Epithelial cell of prostate (primary cell): ENCODE measurements at regions not wholly inside any gene's neighbourhood (a gene's known extent, or its start where the extent isn't known, plus 50 kb on each side); places are given as distances from the start of the nearest gene placed in this dataset.
A peak's percentile ranks its signal among the peaks of the same experiment; 100 is the strongest.

Experiments
- DNase-seq: peaks from one replicate; pipeline ENCODE4 v3.0.0-alpha.2; 2011; ENCODE audit warnings: low read depth, low spot score
- H3K27ac ChIP-seq: fragments of 450-650 bp; 2 replicates; pipeline ENCODE4 v1.5.1; 2017; ENCODE audit warnings: mild to moderate bottlenecking

DNA sequence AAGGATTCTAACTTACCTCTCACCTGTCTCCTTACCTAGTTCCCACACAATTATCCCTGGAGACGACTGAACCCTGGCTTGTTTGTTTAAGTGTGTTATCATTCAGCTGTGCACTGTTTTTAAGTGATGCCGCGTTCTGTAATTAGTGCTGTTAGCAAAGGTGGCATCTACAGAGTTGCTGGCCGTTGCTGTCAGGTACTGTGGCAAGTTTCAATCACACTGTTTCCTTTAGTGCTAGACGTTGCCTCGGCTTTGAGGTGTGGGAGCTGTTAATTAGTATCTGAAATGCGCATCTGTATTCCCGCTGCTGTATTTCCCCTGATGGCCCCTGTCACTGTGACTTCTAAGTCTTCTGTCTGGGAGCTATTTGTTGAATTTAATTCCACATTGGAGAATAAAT lies 193.8 kb upstream of the GAS1 start:
- DNase-seq = no peak
- H3K27ac ChIP-seq = no peak overlapping the region

DNA sequence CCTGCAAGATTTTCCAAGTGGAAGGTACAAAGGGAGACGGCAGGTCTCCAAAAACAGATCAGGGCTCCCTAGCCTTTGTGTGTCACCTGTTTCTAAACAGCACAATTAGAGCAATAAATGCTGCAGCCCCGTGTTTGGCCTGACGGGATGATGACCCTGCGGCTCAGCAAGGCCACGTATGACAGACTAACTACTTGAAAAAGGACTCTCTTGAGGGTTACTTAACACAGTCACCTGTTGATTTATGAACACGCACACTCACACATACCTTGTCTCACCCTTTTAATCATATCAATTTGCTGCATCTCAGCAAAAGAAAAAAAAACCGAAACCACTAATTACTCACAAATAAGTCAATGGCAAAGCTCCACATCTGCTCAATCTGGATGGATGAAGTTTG lies 199.6 kb upstream of the GAS1 start:
- DNase-seq = no peak
- no peak overlapping the region for H3K27ac ChIP-seq

DNA sequence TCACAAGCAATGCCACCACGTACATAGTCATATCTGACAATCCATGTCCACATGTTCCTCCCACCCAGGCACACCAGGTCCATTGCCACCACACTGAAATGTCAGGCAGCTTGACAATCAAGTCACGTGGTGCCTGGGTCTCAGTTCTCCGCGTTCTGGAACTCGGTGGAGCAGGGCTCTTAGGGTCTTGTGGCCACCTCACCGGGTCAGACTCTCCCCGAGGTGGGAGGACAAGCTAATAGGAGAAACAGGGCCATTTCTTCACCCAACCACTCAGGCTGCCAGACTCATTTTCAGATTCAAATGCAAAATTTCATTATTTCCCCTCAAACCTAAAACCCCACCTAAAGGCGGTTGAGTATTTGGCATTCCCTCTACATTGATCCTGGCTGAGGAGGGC lies 200.5 kb upstream of the GAS1 start:
- no peak for DNase-seq
- no peak overlapping the region for H3K27ac ChIP-seq

DNA sequence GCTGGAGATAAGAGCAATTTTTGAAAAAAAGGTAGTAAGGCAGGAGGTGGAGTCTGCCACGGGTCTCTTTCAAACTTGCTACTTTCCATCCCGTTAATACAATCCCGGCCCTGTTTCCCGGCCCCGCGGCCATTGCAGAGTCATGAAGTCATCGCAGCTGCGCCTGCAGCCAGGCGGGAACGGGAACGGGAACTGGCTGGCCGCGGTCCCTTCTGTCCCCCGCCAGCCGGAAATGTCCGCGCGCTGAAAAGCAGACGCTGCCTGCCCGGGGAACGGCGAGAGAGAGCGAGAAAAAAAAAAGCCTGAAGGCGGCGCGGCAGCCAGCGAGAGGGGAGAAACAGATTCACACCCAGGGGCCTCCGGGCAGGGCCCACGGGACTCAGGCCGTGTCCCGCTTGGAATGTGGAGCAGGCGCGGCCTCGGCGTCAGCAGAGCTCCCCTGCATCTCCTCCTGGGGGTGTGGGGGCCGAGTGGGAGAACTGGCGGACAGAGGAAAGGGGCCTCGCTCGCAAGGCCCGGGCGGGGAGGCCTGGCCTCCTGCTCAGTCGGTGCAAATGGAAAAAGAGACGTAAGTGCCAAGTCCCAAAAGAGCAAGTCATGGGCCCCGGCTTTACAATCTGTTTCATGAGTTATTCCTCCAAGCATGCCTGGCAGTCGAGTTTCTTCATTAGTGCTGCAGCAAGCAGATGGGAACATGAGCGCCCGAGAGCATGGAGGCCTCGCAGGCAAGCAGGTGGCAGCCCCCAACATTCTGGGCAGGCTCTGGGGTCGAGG lies 201.2 kb upstream of the GAS1 start:
- H3K27ac ChIP-seq = no peak overlapping the region
- no peak for DNase-seq

DNA sequence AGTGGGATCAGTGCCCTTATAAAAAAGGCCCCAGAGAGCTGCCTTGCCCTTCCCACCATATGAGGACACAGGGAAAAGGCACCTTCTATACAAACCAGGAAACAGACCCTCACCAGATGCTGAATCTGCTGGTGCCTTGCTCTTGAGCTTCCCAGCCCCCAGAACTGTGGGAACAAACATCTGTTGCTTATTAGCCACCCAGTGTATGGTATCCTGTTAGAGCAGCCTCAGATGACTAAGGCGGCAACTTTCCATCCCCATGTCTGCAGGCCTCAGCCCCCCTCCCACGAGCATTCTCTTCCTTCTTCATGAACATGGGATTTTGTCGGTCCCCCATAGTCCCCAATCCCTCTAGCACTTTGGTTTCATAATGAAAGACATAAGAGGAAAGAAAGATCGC lies 202.5 kb upstream of the GAS1 start:
- H3K27ac ChIP-seq = no peak overlapping the region
- no peak for DNase-seq

DNA sequence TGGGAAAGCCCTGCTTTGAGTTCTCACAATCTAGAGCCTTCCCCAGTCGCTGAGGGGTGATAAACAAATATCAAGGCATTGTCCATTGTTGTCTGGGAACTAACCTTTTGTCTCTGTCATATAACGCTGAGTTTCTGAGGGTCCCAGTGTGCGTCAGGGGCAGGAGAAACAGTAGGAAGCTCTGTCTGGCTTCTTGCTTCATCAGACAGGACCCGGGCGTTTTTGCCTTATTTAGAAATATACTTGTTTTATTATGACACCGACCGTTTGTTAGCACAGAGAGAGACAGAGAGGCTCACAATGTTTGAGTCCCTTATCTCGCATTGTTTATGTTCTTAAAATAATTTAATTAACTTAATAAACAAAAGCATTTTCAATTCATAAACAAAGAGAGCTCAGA lies 204.9 kb upstream of the GAS1 start:
- no peak for DNase-seq
- no peak overlapping the region for H3K27ac ChIP-seq

DNA sequence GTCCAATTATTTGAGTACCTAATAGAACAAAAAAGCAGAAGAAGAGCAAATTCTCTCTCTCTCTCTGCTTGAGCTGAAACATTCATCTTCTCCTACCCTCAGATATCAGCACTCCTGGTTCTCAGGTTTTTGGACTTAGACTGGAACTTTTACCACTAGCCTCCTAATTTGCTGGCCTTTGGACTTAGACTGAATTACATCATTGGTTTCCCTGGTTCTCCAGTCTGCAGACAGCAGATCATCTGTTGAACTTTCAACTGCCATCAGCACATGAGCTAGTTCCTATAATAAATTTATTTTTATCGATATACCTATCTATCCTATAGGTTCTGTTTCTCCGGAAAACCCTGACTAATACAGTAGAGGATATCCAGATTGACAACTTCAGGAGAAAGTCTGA lies 208.9 kb upstream of the GAS1 start:
- no peak overlapping the region for H3K27ac ChIP-seq
- no peak for DNase-seq

DNA sequence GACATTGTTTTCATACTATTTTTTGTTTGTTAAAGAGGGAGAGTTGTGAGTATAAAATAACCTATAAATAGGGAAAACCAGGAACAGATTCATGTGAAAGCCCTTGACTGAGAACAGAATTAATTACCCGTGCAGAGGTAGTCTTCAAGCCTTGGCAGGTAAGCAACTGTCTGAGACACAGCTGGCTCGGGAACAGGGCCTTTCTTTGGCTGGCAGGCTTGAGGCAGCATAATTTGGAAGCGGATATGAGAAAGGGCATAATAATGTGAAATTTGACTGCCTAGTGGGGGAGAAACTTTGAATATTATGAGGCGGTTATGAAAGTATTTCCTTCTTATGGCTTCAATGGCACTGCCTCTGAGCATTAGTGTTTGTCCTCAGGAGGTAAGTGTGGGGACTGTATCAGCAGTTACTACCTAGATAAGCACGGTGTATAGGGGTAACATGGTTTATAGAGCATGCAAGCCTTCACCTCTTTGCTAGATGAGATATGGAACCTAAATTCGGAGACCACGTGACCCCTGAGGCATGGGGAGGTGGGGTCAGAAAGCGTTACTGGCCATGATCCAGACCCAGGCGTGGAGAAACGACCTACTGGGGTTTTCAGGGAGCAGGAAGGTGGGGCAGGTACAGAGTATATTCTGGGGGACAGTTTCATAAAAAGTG lies 210.2 kb upstream of the GAS1 start:
- DNase-seq = peak; percentile 36
- peak overlapping the region; percentile 48 for H3K27ac ChIP-seq

DNA sequence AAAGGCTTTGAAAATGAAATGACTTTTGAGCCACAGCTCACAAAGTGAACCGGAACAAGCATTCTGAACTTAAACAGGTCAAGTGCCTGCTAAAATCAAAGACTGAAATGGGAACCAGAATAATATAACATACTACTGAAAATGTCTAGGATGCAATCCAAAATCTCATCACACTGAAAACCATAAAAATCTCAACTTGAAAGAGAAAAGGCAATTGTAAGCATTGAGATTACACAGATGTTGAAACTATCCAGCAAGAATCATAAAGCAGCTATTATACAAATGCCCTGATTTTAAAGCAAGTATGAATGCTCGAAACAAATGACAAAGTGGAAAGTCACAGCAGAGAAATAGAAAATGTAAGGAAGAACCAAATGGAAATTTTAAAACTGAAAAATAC lies 211.5 kb upstream of the GAS1 start:
- H3K27ac ChIP-seq = no peak overlapping the region
- DNase-seq = no peak

DNA sequence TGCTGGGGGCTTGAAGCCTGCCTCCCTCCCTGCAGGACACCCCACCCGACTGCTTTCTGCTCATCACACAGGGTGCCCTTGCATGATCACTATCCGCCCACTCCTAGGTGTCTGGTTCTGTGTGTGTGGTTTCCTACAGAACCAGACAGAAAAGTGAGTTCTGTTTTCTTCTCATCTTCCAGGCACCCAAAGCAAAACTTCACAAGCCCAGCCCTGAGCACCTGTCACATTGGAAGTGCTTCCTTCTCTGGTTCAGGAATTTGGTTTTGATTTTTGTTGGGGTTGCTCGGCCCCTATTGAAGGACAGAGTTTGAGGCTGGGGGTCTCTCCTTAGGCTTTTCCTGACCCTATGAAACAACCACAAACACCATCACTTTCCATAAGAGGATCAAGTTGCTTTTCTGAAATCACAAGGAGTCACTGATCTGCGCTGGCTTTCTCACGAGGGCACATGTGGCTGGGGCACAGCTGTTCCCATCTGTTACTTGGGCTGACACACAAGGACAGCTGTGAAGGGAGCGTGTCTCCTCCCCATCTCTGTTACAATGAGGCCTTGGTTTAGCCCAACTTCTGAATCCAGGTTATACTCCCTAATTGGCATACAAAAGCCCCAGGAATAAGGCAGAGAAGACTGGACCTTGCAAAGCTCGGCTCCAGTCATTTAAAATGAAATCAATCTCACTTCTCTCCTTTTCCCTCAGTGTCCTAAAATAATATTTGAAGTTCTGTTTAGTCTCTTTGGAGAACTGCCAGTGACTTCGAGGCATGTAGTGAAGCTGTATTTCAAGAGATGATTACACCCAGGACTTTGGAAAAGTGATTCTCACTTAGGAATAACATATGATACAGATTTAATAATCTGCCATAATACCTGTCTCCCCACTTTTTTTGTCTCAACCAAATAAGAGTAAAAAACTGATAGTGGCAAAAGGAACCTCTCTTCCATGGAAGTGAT lies 213.1 kb upstream of the GAS1 start:
- no peak overlapping the region for H3K27ac ChIP-seq
- DNase-seq = no peak

DNA sequence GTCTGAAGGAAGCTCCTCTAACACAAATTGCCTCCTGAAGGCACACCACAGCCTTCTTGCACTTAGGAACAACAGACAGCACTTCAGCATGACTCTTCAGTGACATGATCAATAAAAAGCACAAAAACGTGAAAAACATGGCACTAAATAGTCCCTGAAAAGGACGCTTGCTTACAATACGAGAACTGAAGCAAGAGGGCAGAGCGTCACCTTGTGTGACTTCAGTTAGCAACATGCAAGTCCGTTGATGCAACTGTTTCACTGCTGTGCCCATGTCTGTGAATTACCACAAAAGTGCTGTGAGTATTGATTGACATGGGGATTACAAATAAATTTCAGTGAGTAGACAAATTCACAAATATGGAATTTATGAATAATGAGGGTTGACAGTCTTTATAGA lies 219.9 kb upstream of the GAS1 start:
- no peak overlapping the region for H3K27ac ChIP-seq
- DNase-seq = no peak

DNA sequence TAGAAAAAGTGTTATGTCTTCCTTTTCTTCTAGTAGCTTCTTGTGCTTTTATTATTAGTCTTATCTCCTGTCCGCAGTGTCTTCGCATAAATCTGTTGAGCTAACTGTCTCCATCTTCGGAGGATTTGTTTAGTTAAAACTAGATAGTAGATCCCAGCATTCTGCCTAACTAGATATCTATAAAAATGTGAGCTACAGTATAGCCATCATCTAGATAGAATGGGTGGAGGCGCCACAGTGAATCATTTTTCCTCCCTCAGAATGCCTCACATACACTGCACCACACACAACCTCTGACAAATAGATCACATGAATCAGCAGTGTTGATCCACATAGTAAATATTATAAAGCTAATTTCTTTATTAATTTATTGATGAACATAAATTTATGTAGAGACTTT lies 220.3 kb upstream of the GAS1 start:
- DNase-seq = no peak
- no peak overlapping the region for H3K27ac ChIP-seq

DNA sequence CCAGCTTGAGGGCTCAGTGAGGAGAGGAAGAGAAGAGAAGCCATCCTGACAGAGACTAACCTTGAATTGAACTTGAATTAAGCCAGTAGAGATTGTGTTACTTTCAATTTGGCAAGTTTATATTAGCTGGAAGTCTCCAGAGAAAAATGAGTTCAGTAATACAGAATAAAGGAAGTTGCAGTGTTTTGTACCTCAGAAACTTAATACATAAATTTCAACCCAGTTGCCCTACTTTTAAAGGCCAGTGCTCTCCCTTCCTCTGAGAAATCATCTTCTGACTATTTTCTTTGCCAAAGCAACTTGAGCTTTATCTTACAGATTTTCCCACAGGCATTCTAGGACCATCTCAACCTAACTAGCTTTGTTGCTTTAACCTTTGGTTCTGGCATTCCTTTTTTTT lies 231.0 kb upstream of the GAS1 start:
- DNase-seq = no peak
- no peak overlapping the region for H3K27ac ChIP-seq

DNA sequence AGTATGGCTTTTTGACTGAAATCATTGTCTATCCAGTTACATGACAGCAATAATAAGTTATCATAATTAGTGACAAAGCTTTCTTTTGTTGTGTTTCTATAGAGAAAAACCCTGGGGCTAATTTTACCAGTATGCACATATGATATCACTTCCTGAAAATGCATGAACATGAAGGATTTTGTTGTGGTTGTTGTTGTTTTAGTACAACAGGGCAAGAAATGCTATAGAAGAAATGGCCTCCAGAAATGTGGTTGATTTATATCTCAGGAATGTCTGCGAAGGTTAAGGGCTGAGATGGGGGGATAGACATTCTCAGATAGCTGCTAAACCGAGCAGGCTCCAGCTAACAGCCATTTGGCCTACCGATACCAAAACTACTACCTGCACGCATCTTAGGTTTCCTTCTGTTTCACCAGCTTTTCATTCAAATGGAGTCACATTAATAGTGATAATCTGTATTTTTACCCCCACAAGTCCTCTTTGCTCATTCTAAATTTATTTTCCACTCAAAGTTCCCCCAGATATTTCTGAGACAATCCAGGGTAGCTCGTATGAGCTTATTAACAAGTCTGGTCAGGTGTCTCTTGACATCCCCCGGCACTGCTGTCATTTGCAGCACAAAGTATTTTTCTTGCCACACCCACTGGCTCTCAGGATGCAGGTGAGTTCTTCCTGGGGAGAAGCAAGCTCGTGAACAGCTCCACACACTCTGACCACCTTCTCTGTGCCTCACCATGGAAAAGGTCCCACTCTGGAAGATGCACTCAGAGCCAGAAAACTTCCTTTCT lies 232.4 kb upstream of the GAS1 start:
- peak; percentile 26 for DNase-seq
- peak overlapping the region; percentile 38 for H3K27ac ChIP-seq

DNA sequence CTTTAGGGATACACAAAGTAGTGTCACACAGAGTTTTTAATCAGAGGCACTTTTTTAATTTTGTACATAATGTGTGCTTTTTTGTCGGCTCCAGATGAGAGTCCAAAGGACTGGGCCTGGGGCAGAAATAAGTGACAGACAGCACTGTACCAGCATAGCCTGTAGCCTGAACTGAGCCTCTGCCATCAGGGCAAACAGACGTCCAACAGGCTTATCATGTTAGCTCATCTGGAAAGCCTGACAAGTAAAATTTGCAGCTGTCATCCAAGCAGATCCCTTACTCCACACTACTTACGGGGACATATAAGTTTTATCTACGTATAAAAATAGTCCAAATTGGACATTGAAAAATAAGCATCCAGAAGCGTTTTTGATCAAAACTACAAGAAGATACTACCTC lies 233.1 kb upstream of the GAS1 start:
- no peak for DNase-seq
- H3K27ac ChIP-seq = peak overlapping the region; percentile 38

DNA sequence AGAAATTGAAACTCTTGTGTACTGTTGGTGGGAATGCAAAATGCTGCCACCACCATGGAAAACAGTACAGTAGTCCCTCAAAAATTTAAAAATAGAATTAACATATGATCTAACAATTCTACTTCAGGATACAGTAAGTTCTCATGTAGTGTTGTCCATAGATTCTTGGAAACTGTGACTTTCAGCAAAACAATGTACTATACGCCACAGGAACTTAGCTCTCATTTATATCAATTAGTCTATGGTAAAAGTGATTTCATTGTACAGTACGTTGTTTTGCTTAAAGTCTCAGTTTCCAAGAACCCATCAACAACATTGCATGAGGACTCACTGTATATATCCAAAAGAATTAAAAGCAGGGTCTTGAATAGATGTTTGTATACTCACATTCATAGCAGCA lies 233.5 kb upstream of the GAS1 start:
- no peak for DNase-seq
- no peak overlapping the region for H3K27ac ChIP-seq

DNA sequence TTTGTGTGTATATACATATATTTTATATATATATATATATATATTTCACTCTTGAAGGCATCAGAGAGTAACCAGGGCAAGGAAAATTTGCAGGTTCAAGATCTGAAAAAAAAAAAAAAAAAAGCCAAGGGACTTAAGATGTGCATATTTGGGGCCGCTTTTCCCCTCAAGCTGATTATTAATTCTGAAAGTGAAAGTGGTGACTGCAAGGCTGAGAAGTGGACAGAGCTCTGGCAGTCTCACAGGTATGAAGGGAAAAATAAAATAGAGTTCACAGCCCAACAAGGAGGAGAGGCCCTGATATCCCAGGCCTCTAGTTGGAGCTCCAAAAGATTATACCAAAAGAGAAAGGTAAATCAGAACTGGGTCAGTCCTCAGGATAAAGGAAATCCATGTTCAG lies 234.4 kb upstream of the GAS1 start:
- no peak for DNase-seq
- no peak overlapping the region for H3K27ac ChIP-seq

DNA sequence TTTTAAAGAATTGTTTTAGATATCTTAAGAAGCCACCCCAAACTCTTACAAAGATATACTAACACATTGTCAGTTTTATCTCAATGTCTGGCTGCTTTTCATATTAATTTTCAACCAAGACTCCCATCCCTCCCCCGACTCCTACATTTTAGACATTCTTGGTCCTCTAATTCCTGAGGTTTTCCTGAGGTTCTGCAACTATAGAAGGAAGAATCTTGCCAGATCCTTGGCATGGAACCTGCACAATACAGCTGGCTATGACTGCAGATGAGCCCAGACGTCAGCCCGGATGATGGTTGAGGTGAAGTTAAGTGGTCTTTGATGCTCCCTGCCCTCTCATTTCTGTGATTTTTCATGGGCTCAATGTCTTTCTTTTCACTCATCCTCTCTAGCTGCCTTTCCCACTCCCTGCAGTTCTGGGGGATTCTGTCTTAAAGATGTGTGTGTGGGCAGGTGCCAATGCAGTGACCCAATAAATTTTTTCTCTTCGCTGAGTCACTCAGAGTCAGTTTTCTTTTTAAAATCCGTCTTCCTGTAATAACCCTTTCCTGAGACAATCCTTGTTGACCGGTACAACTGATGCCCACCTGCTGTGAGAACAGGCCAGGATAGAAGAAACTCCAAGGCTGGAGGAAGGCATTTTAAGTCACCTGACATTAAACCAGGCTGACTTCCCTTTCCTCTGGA lies 237.8 kb upstream of the GAS1 start:
- H3K27ac ChIP-seq = no peak overlapping the region
- no peak for DNase-seq

DNA sequence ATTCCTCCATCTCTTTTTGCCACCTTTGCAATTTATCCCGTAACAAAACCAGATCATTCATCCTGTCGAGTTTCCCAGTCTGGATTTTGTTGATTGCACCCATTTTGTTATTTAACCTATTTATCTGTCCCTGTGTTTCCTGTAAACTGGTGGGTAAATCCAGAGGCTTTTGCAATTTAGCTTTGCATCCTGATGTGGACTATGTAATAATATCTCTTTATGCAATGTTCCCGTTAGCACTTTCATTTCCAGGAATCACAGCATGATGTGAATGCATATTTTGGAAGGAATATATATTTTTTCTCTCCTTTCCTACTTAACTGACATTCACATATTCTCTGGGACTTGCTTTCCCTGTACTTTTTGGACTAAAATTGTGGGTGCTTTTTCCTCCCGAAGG lies 240.3 kb upstream of the GAS1 start:
- DNase-seq = no peak
- H3K27ac ChIP-seq = no peak overlapping the region

DNA sequence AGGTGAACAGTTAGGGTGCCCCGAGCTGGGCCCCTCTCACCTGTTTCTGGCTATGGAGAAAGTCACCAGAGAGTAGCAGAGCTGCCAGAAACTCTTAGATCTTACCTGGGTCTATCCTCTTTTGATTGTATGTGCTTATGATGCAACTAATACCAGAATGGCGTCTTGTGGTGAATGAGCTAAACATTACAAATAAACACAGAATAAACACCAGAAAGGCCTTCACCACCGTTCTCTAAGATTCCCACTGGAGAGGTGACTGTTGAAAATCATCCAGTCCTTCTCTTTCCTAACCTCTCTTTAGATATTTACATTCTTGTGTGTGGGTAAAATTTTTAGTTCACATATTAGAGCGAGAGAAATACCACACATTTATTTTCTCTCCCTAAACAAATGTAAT lies 241.7 kb upstream of the GAS1 start:
- no peak overlapping the region for H3K27ac ChIP-seq
- DNase-seq = no peak
